Occipital lobe (tissue), 1 donor: ENCODE measurements at regions not wholly inside any gene's neighbourhood (a gene's known extent, or its start where the extent isn't known, plus 50 kb on each side); places are given as distances from the start of the nearest gene placed in this dataset.

Experiments used
- DNase-seq: peaks from one replicate; lab custom pipeline; 2025; lab: John Stamatoyannopoulos, UW

DNA sequence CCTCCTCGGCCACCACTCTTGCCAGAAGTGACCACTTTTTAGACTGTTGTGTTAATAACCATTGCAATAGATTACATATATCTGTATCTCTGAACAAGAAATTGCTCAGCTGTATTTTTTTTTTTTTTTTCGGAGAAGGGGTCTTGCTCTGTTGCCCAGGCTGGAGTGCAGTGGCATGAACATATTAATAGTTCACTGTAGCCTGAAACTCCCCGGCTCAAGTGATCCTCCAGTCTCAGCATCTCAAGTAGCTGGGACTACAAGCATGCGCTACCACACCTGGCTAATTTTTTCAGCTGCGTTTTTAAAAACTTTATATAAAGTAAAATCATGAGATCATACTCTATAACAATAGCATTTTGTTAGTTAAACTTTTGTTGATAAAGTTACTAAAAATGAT is 609.0 kb downstream of the ZNF385D start:
- no peak for DNase-seq

GRCh38 chr3:21140785-21141184 is 610.2 kb downstream of the ZNF385D start:
- DNase-seq, result no peak

GRCh38 chr3:21138085-21138484 is 612.9 kb downstream of the ZNF385D start:
- DNase-seq, result no peak

DNA sequence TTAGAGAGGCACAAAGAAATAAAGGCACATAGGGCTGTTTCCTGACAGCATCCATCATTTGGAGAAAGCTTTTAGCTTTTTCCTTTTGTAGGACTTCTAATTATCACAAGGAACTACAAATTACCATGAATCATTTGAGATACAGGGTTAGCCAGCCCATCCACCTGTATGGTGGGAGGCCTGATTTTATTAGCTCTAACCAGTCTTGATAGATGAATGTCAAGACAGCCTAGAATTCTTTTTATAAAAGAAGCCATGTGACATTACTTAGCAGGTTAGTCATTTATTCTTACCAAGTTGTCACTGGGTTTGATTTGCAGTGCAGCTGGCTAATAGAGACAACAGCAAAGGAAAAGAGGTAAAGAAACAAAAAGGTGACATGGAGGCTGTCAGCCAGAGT is 618.1 kb downstream of the ZNF385D start:
- no peak for DNase-seq

DNA sequence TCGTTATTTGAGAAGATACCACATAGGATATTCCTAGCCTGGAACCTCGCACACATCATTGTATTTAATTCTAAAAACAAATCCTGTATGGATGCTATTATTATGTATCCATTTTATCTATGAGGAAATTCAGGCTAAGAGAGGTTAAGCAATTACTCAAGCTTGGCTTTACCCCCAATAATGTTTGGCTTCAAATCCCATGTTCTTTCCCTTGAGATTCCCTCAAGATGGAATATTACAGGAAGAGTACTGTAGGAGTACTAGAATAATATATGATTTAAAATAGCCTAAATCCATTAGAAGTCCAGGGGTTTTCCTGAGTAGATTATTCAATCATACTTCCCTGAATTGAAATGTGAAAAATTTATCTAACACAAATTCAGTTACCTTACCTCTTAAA is 630.2 kb downstream of the ZNF385D start:
- no peak for DNase-seq

GRCh38 chr3:21117370-21117769 is 633.6 kb downstream of the ZNF385D start:
- DNase-seq, result no peak

DNA sequence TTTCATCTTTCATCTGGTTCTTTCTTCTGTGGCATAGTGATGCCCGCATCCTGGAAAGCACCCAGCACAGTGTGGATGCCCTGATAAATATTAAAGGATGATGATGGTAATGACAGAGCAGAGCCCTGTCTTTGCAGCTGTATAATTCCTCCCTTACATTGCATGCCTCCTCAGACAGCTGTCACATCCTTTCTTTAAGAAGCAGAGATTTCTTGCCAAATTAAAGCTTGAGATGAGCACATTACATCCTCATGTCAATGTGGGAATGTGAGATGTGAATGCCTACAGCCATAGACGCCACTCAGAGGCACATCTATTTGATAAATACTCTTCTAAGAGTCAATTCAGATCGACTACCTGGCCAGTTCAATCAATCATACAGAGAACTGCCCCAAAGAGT is 642.0 kb downstream of the ZNF385D start:
- no peak for DNase-seq

DNA sequence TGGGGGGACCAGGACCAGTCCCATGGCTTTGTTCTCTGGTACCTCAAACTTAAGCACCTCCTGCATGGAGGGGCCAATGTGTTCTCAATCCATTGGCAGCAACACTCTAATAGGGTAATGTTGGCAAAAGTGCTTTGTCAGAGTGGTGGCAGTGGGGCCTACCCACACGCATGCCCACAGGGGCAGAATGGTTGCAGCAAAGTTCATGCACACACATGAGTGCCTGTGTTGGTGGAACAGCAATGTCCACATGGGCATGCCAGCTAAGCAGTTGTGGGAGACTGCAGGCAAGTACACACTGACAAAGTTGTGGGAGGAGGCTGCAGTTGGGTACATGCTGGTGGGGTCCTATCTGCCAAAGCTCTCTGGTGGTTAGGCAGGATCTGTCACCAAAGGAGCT is 645.2 kb downstream of the ZNF385D start:
- no peak for DNase-seq

DNA sequence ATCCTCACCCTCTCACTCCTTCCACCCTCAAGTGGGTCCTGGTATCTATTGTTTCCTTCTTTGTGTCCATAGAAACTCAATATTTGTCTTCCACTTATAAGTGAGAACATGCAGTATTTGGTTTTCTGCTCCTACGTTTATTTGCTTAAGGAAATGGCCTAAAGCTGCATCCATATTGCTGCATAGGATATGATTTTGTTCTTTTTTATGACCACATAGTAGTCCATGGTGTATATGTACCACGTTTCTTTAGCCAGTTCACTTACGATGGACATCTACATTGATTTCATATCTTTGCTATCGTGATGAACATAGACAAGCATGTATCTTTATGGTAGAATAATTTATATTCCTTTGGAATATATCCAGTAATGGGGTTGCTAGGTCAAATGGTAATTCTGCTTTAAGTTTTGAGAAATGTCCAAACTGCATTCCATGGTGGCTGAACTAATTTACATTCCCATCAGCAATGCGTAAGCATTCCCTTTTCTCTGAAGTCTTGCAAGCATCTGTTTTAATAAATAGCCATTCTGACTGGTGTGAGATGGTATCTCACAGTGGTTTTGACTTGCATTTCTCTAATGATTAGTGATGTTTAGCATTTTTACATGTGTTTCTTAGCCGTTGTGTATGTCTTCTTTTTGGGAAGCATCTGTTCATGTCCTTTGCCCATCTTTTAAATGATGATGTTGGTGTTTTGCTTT is 650.2 kb downstream of the ZNF385D start:
- DNase-seq, result no peak

DNA sequence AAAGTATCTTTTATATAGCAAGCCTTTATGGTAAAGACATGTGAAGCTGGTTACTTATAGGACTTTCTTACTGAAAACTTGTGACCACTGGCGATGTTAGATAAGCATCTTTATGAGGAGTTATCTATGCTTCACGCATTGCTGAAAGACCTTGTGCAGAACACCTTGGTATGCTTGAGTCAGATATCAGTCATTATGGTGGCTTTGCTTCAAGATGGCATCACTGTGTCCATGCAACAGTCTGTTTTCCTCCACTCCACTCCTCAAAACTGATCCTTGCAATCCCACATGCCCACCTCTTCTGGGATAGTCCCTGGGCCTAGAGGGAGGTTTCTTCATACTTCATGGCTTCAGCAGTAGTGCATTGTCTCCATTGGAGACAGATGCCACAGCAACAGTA is 656.3 kb downstream of the ZNF385D start:
- DNase-seq, result no peak

GRCh38 chr3:21073561-21073960 is 677.4 kb downstream of the ZNF385D start:
- DNase-seq, result no peak

GRCh38 chr3:21067031-21067813 is 683.8 kb downstream of the ZNF385D start:
- no peak for DNase-seq

- DNase-seq, result no peak
Measured at GRCh38 chr3:21062831-21063294, 688.1 kb downstream of the ZNF385D start.

DNA sequence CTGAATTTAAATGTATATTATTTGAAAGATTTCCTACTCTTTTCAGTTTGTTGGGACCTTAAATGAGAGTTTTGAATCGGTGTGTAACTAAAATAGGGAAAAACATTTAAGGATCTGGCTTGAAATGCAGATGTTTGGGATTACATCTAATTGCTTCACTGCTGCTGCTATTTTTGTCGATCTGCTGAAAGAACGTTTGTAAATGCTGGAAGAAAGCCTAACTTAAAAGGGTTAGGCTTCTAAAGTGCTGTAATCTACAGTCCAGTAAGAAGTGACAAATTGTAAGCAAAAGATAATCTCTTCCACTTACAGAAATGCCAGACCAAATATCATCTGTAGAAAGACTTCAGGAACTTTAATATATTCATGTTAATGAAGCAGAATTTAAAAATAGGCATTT is 691.6 kb downstream of the ZNF385D start:
- no peak for DNase-seq

GRCh38 chr3:21056293-21056692 is 694.7 kb downstream of the ZNF385D start:
- no peak for DNase-seq

DNA sequence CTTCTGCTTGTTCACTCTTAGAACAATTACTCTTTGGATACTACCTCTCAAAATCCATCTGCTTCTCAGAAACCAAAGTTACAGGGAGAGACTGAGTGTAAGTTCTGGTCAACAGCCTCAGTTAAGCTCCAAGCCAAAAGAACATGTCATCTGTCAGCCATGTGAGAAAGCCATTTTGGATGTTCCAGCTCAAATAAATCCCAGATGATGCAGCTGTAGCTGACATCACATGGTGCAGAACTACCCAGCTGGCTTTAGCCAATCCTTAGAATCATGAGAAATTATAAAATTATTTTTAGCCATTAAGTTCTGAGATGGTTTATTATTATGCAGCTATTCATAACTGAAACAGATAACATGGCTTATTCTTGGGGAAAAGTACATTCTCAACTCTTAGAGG is 696.0 kb downstream of the ZNF385D start:
- DNase-seq, result no peak

- DNase-seq, result no peak
Measured at GRCh38 chr3:21054064-21054463, 696.9 kb downstream of the ZNF385D start.

GRCh38 chr3:21049334-21050062 is 701.5 kb downstream of the ZNF385D start:
- DNase-seq, result no peak

GRCh38 chr3:21043139-21043538 is 707.9 kb downstream of the ZNF385D start:
- DNase-seq, result no peak

DNA sequence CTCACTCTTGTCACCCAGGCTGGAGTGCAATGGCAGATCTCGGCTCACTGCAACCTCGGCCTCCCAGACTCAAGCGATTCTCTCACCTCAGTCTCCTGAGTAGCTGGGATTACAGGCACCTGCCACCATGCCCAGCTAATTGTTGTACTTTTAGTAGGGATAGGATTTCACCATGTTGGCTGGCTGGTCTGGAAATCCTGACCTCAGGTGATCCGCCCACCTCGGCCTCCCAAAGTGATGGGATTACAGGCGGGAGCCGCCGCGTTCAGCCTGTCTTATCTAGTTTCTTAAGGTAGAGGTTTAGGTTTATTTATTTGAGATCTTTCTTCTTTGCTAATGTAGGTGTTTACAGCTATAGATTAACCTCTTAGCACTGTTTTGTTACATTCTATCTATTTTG is 708.8 kb downstream of the ZNF385D start:
- DNase-seq, result no peak

GRCh38 chr3:21041621-21042020 is 709.4 kb downstream of the ZNF385D start:
- DNase-seq, result no peak

DNA sequence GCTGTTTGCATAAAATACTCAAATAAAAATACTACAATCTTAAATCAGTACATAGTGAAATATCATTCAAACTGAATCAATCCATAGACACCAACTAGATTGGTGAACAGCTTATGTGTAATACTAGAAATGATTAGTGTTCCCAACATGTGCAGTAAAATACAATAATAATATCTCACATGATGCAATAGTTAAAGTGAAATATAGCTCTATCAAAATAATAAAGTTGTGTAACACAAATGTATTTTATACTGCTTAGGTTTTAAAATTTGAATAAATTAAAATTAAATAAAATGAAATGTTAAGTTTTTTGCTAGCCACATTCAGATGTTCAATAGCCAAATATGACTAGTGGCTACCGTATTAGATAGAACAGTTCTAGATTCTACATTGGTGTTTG is 714.1 kb downstream of the ZNF385D start:
- DNase-seq, result no peak
